Prostate gland (tissue), 2 donors: ENCODE measurements at regions not wholly inside any gene's neighbourhood (a gene's known extent, or its start where the extent isn't known, plus 50 kb on each side); places are given as distances from the start of the nearest gene placed in this dataset.

ENCODE experiments used
- CTCF ChIP-seq, 4 experiments: fragments of 200-600 bp in 2 of 4; fragments of 450-650 bp in 2 of 4; sonication (generic) in 2 of 4; IDR thresholded peaks; 1 replicate in 3 of 4; 2 replicates in 1 of 4; pipeline ENCODE4 v1.5.1; 2016 to 2019; ENCODE audit warnings: antibody characterized with exemption in 4 of 4, mild to moderate bottlenecking in 2 of 4, moderate library complexity in 2 of 4
- POLR2AphosphoS5 ChIP-seq: sonication (generic); formaldehyde crosslinking; IDR thresholded peaks from one replicate; pipeline ENCODE4 v1.6.1; 2017; ENCODE audit warnings: antibody characterized with exemption

DNA sequence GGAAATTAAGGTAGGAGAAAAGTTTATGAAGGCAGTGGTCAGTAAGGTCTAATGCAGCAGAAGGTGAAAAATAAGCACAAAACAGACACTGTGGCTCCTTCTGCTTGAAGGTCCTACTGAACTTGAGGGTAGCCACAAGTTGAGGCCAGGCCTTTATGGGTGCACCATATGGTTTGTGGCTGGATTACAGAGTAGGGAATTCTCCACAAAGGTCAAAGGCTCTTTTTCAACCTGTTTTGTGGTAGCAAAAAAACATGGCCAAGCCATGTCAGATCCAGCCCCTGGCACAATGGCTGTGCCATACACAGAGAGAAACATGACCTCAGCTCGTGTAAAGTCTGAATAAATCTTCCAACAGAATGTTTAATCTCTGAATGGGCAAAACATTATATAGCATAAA is 214.0 kb downstream of the SATB1 start:
- no peak for TF ChIP-seq CTCF (IDR thresholded peaks at IDR 0.05)
- TF ChIP-seq POLR2AphosphoS5 = no peak
